ENCODE measurements at regions not wholly inside any gene's neighbourhood (a gene's known extent, or its start where the extent isn't known, plus 50 kb on each side); places are given as distances from the start of the nearest gene placed in this dataset.

- TF ChIP-seq CTCF (conservative IDR thresholded peaks at IDR 0.05; ENCODE audit: low read length) (no peak), EZH2phosphoT487 (IDR thresholded peaks at IDR 0.05; ENCODE audit: borderline replicate concordance, low read depth, low read length) (no peak)
Observed at GRCh38 chr15:98203872-98204660, 243.6 kb downstream of the ARRDC4 start.
